ENCODE measurements at regions not wholly inside any gene's neighbourhood (a gene's known extent, or its start where the extent isn't known, plus 50 kb on each side); places are given as distances from the start of the nearest gene placed in this dataset.
"Not testable (repeated sequence)": the region's sequence is repeated elsewhere in the genome, so short reads cannot be mapped to it uniquely, and the experiment has no call there.

DNA sequence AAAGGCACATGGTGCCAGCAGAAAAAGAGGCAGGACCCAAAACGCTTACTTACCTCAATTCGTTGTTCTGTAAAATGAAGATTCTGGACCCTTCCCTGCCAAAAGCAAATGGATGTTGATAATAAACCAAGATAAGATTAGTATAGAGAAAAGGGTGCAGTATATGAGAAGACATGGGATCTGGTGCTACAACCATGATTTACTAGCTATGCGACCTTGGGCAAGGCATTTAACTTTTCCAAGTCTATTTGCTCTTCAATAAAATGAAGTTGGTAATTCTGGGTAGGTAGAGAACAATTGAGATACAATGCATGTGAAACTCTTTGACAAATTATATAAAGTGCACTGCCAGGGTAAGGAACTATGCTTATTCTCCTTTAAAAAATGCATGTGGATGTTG, 185.0 kb upstream of the IRF2BP2 start:
- not testable (repeated sequence) for FAIRE-seq; H3K79me2 ChIP-seq (ENCODE audit: insufficient read depth, low read length); H4K20me1 ChIP-seq (ENCODE audit: insufficient read depth, low read length)

DNA sequence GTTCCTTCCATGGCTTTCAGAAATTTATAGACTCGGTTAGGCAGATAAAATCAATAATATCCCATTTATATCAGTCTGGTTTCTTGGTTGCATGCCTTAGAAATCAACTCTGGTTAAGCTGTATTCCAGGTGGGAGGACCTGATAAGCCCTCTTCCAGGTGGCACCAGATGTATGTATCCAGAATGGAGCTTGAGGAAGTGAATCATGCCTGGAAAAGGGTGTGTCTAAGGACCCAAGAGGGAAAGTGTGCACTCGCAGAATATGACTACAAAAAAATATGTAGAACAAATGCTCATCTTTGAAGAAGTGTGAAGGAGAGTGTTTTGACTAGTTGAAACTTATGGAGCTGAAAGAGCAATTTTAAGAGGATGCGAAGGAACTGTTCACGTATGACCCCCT, 184.5 kb upstream of the IRF2BP2 start:
- H3K36me3 ChIP-seq (ENCODE audit: insufficient read depth, low read length); H3K4me2 ChIP-seq (ENCODE audit: low read length); H3K27me3 ChIP-seq (ENCODE audit: insufficient read depth, low read length); H3K4me1 Mint-ChIP-seq (ENCODE audit: low read depth, unreplicated experiment); DNase-seq (ENCODE audit: low read depth); H3K4me3 Mint-ChIP-seq (ENCODE audit: unreplicated experiment); H4K20me1 ChIP-seq (ENCODE audit: insufficient read depth, low read length); H3K9ac ChIP-seq (ENCODE audit: low read length); FAIRE-seq; H3K36me3 Mint-ChIP-seq (ENCODE audit: low read depth, unreplicated experiment); H2AFZ ChIP-seq (ENCODE audit: low read depth, low read length); H3K79me2 ChIP-seq (ENCODE audit: insufficient read depth, low read length); H3K9me3 Mint-ChIP-seq (ENCODE audit: unreplicated experiment); H3K27ac ChIP-seq (ENCODE audit: low read depth, low read length); H3K9me3 ChIP-seq (ENCODE audit: insufficient read depth, low read depth, low read length); H3K4me3 ChIP-seq (ENCODE audit: insufficient read depth, low read depth, low read length); H3K27me3 Mint-ChIP-seq (ENCODE audit: low read depth, unreplicated experiment); H3K4me1 ChIP-seq (ENCODE audit: insufficient read depth, low read length): not testable (repeated sequence)
- peak overlapping the region; percentile 84 for H3K27ac Mint-ChIP-seq (ENCODE audit: unreplicated experiment)

More for the DNA sequence above, 185.0 kb upstream of the IRF2BP2 start:
- DNase-seq (ENCODE audit: low read depth); H3K27ac Mint-ChIP-seq (ENCODE audit: unreplicated experiment); H3K36me3 Mint-ChIP-seq (ENCODE audit: low read depth, unreplicated experiment); H3K4me2 ChIP-seq (ENCODE audit: low read length); H3K27me3 ChIP-seq (ENCODE audit: insufficient read depth, low read length); H3K9me3 Mint-ChIP-seq (ENCODE audit: unreplicated experiment); H3K4me1 ChIP-seq (ENCODE audit: insufficient read depth, low read length); H2AFZ ChIP-seq (ENCODE audit: low read depth, low read length); H3K4me3 Mint-ChIP-seq (ENCODE audit: unreplicated experiment); H3K36me3 ChIP-seq (ENCODE audit: insufficient read depth, low read length); H3K9me3 ChIP-seq (ENCODE audit: insufficient read depth, low read depth, low read length); H3K4me3 ChIP-seq (ENCODE audit: insufficient read depth, low read depth, low read length); H3K9ac ChIP-seq (ENCODE audit: low read length); H3K27ac ChIP-seq (ENCODE audit: low read depth, low read length); H3K27me3 Mint-ChIP-seq (ENCODE audit: low read depth, unreplicated experiment); H3K4me1 Mint-ChIP-seq (ENCODE audit: low read depth, unreplicated experiment): not testable (repeated sequence)

- not testable (repeated sequence) for H3K4me2 ChIP-seq (ENCODE audit: low read length); H4K20me1 ChIP-seq (ENCODE audit: insufficient read depth, low read length); H3K27ac ChIP-seq (ENCODE audit: low read depth, low read length); DNase-seq (ENCODE audit: low read depth); H3K36me3 ChIP-seq (ENCODE audit: insufficient read depth, low read length); FAIRE-seq; H3K4me3 ChIP-seq (ENCODE audit: insufficient read depth, low read depth, low read length); H3K36me3 Mint-ChIP-seq (ENCODE audit: low read depth, unreplicated experiment); H3K79me2 ChIP-seq (ENCODE audit: insufficient read depth, low read length); H3K4me3 Mint-ChIP-seq (ENCODE audit: unreplicated experiment); H3K27ac Mint-ChIP-seq (ENCODE audit: unreplicated experiment); H3K9me3 ChIP-seq (ENCODE audit: insufficient read depth, low read depth, low read length); H3K9me3 Mint-ChIP-seq (ENCODE audit: unreplicated experiment); H3K27me3 ChIP-seq (ENCODE audit: insufficient read depth, low read length); H3K27me3 Mint-ChIP-seq (ENCODE audit: low read depth, unreplicated experiment); H3K4me1 Mint-ChIP-seq (ENCODE audit: low read depth, unreplicated experiment); H3K4me1 ChIP-seq (ENCODE audit: insufficient read depth, low read length); H2AFZ ChIP-seq (ENCODE audit: low read depth, low read length); H3K9ac ChIP-seq (ENCODE audit: low read length)
Measured at GRCh38 chr1:234793924-234794323, 183.9 kb upstream of the IRF2BP2 start.

- not testable (repeated sequence) for H3K27ac ChIP-seq (ENCODE audit: low read depth, low read length); FAIRE-seq; H3K9me3 ChIP-seq (ENCODE audit: insufficient read depth, low read depth, low read length); H3K9ac ChIP-seq (ENCODE audit: low read length); H3K27me3 ChIP-seq (ENCODE audit: insufficient read depth, low read length); H2AFZ ChIP-seq (ENCODE audit: low read depth, low read length); H3K4me1 ChIP-seq (ENCODE audit: insufficient read depth, low read length); H3K9me3 Mint-ChIP-seq (ENCODE audit: unreplicated experiment); H3K4me2 ChIP-seq (ENCODE audit: low read length); H3K27ac Mint-ChIP-seq (ENCODE audit: unreplicated experiment); H3K4me3 Mint-ChIP-seq (ENCODE audit: unreplicated experiment); H3K36me3 Mint-ChIP-seq (ENCODE audit: low read depth, unreplicated experiment); DNase-seq (ENCODE audit: low read depth); H3K27me3 Mint-ChIP-seq (ENCODE audit: low read depth, unreplicated experiment); H3K79me2 ChIP-seq (ENCODE audit: insufficient read depth, low read length); H4K20me1 ChIP-seq (ENCODE audit: insufficient read depth, low read length); H3K36me3 ChIP-seq (ENCODE audit: insufficient read depth, low read length); H3K4me3 ChIP-seq (ENCODE audit: insufficient read depth, low read depth, low read length); H3K4me1 Mint-ChIP-seq (ENCODE audit: low read depth, unreplicated experiment)
Measured at GRCh38 chr1:234792221-234792864, 182.4 kb upstream of the IRF2BP2 start.

DNA sequence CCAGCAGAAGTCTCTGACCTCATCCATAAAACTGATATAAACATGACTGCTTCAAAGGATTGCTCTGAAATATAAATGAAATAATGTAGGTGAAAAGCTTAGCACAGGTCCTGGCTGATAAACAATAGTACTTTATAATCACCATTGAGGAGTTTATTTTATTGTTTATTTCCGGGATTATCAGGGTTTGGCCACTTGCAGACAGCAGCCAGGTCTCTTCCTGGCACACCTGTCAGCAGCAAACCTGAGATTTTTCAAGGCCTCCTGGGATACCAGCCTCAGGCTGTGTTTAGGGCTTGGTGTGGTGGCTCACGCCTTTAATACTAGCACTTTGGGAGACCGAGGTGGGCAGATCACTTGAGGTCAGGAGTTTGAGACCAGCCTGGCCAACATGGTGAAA, 181.6 kb upstream of the IRF2BP2 start:
- not testable (repeated sequence) for H3K9me3 Mint-ChIP-seq (ENCODE audit: unreplicated experiment); H3K79me2 ChIP-seq (ENCODE audit: insufficient read depth, low read length); FAIRE-seq; H3K4me3 ChIP-seq (ENCODE audit: insufficient read depth, low read depth, low read length); H2AFZ ChIP-seq (ENCODE audit: low read depth, low read length); H3K9me3 ChIP-seq (ENCODE audit: insufficient read depth, low read depth, low read length); H3K4me3 Mint-ChIP-seq (ENCODE audit: unreplicated experiment); H3K4me1 ChIP-seq (ENCODE audit: insufficient read depth, low read length); H3K27me3 ChIP-seq (ENCODE audit: insufficient read depth, low read length); H3K27me3 Mint-ChIP-seq (ENCODE audit: low read depth, unreplicated experiment); H3K27ac ChIP-seq (ENCODE audit: low read depth, low read length); H3K4me1 Mint-ChIP-seq (ENCODE audit: low read depth, unreplicated experiment); DNase-seq (ENCODE audit: low read depth); H3K27ac Mint-ChIP-seq (ENCODE audit: unreplicated experiment); H3K9ac ChIP-seq (ENCODE audit: low read length); H3K4me2 ChIP-seq (ENCODE audit: low read length); H3K36me3 Mint-ChIP-seq (ENCODE audit: low read depth, unreplicated experiment); H3K36me3 ChIP-seq (ENCODE audit: insufficient read depth, low read length); H4K20me1 ChIP-seq (ENCODE audit: insufficient read depth, low read length)

GRCh38 chr1:234790333-234790732, 180.4 kb upstream of the IRF2BP2 start:
- H3K36me3 Mint-ChIP-seq (ENCODE audit: low read depth, unreplicated experiment); H3K36me3 ChIP-seq (ENCODE audit: insufficient read depth, low read length); H3K4me1 ChIP-seq (ENCODE audit: insufficient read depth, low read length); H3K9me3 ChIP-seq (ENCODE audit: insufficient read depth, low read depth, low read length); H3K4me3 Mint-ChIP-seq (ENCODE audit: unreplicated experiment); H3K4me2 ChIP-seq (ENCODE audit: low read length); H3K4me1 Mint-ChIP-seq (ENCODE audit: low read depth, unreplicated experiment); H3K9ac ChIP-seq (ENCODE audit: low read length); H3K27ac ChIP-seq (ENCODE audit: low read depth, low read length); H3K79me2 ChIP-seq (ENCODE audit: insufficient read depth, low read length); H2AFZ ChIP-seq (ENCODE audit: low read depth, low read length); H3K4me3 ChIP-seq (ENCODE audit: insufficient read depth, low read depth, low read length); H3K27me3 Mint-ChIP-seq (ENCODE audit: low read depth, unreplicated experiment); H4K20me1 ChIP-seq (ENCODE audit: insufficient read depth, low read length); H3K27me3 ChIP-seq (ENCODE audit: insufficient read depth, low read length); H3K27ac Mint-ChIP-seq (ENCODE audit: unreplicated experiment); H3K9me3 Mint-ChIP-seq (ENCODE audit: unreplicated experiment); DNase-seq (ENCODE audit: low read depth): not testable (repeated sequence)
- peak; percentile 26 for FAIRE-seq

Measured in astrocyte (in vitro differentiated cells and primary cell).